GM21423 (cell line): ENCODE measurements at regions not wholly inside any gene's neighbourhood (a gene's known extent, or its start where the extent isn't known, plus 50 kb on each side); places are given as distances from the start of the nearest gene placed in this dataset.

Source experiments
- ATAC-seq: cut with Tn5 transposase; IDR thresholded peaks from one replicate; pipeline ENCODE4 v1.9.1; 2021; ENCODE audit warnings: mild to moderate bottlenecking, moderate library complexity; ENCODE audit not compliant: unreplicated experiment

GRCh38 chr12:91818227-91819131, 327.2 kb downstream of the BTG1 start:
- ATAC-seq, result no peak

DNA sequence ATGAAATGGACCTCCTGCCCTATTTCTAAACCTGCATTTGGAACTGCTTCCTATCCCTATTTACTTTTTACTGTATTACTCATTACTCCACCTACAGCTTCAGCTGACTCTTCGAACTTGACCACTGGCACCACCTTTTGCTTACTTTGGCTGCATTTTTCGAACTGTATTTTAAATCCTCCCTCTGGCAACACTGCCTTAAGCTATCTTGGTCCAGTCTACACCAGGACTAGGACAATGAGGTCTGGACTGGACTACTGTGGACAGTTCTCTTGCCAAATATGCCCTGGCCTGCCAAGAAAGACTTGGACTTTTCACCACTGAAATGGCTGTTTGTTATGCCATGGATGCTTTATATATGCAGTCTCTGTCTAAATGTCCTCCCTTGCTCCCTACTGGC, 328.1 kb downstream of the BTG1 start:
- no peak for ATAC-seq

GRCh38 chr12:91813701-91814100, 331.9 kb downstream of the BTG1 start:
- ATAC-seq, result no peak

- peak; percentile 79 for ATAC-seq
Observed at GRCh38 chr12:91811481-91812287, 334.0 kb downstream of the BTG1 start.

DNA sequence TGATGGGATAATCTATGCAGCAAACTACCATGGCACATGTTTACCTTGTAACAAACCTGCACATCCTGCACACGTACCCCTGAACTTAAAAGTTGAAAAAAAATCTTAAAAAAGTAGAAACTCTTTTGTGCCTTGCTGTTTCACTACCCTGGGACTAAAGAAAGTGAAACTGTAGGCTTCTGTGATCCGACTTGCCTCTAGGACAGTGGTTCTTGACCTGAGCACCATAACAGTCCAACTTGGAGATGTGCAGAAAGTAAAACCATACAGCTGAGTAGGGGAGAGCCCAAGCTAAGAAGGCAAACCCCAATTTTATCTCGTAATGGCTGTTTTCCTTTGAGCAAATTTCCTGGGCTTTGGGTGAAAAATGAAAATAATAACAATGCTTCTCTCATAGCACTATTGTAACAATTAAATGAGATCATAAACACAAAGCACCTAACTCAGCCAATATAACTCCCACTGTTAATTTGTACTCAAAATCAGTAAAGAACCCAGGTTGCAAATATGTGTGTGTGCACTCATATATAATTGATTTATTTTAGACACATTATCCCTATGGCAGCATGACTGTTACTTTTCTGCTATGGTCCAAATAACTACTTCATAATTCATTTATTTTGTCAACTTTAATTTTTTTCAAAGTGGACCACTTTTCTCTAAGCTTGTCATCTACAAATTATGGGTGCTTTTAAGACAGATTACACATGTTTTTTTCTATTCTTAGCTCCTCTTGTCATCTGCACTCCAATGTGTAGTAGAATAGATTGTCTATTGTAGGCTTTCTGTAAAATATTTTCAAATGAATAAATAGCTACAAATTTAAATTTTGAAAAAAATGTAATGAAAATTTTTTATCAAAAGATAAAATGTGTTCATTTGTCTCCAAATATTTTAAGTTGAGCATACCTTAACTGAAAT, 334.9 kb downstream of the BTG1 start:
- ATAC-seq, result no peak

DNA sequence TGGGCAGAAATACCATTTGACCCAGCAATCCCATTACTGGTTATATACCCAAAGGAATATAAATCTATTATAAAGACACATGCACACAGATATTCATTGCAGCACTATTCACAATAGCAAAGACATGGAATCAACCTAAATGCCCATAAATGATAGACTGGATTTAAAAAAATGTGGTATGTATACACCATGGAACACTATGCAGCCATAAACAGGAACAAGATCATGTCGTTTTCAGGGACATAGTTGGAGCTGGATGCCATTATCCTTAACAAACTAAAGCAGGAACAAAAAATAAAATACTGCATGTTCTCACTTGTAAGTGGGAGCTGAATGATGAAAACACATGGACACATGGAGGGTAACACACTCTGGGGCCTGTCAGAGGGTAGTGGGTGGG, 335.6 kb downstream of the BTG1 start:
- ATAC-seq, result no peak

DNA sequence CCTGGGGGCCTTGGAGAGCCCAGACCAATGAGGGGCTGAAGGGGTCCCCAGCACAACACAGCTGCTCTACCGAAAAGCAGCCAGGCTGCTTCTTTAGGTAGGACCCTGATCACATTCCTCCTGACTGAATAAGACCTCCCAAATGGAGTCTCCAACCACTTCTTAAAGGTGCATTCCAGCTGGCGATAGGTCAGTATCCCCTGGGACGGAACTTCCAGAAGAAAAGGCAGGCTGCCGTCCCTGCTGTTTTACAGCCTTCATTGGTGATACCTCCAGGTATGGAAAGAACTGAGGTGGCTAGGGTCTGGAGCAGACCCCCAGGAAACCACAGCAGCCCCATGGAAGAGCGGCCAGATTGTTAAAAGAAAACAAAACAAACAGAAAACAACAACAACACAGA, 340.6 kb downstream of the BTG1 start:
- ATAC-seq, result no peak

DNA sequence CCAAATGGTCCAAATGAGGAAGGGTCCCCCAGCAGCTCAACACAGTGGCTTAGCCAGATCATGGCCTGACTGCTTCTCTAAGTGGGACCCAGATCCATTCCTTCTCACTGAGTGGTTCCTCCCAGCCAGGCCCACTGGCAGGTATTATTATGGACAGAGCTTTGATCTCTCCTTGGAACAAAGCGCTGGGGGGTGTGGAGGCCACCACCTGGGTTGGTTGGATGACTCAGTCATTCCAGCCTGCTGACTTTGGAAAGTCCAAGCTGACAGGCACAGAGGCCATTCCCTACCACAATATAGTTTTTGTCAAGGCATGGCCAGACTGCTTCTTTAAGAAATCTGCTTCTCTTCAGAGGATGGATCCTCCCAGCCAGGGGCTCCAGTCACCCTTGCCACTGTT, 341.1 kb downstream of the BTG1 start:
- ATAC-seq, result no peak

DNA sequence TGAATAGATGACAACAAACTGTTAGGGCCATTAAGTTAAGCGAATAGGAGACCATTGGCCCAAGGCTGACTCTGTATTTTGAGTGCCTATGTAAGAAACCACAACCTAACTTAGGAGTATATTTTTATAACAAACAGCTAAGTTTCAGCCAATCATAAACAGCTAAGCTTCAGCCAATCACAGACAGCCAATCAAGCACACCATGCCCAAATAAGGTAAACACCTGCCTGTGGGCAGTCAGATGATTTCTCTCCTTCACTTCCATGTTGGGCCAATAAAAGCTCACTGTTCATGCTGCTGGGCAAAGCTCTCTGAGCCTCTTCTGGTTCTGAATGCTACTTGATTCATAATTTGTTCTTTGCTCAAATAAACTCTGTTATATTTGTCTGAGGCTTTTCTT, 344.6 kb downstream of the BTG1 start:
- ATAC-seq, result no peak

DNA sequence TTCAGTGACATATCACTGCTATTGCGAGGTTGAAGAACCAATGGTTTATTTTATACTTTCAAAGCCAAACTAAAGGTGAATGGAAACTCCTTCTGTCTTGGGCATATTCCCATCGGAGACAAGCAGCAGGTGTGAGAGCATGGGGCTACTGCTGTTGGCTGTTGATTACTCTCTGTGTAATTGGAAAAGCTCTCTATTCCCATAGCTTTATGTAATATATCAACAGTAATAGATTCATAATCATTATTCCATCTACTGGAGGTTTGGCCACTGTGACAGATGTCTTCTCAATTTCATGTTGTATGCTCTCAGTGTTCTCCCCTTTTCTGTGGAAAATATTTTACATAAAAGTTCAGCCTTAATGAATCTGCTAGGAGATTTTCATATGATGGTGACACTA, 352.0 kb downstream of the BTG1 start:
- no peak for ATAC-seq

DNA sequence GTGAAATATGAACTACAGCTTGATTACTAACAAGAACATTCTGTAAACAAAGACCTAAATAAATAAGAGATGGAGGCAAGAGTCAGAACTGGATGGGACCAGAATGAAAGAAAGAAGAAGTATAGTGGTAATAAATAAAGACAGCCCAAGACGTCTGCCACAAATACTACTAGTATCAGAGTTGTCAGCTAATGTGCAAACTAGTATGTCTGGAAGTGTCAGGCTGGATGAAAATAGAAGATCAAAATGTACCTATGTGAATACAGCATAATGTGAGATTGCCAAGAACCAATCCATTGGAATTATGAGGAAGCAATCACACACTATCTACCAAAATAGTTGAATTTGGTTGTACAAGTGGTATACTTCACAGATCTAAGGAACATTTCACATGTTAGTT, 353.0 kb downstream of the BTG1 start:
- no peak for ATAC-seq

DNA sequence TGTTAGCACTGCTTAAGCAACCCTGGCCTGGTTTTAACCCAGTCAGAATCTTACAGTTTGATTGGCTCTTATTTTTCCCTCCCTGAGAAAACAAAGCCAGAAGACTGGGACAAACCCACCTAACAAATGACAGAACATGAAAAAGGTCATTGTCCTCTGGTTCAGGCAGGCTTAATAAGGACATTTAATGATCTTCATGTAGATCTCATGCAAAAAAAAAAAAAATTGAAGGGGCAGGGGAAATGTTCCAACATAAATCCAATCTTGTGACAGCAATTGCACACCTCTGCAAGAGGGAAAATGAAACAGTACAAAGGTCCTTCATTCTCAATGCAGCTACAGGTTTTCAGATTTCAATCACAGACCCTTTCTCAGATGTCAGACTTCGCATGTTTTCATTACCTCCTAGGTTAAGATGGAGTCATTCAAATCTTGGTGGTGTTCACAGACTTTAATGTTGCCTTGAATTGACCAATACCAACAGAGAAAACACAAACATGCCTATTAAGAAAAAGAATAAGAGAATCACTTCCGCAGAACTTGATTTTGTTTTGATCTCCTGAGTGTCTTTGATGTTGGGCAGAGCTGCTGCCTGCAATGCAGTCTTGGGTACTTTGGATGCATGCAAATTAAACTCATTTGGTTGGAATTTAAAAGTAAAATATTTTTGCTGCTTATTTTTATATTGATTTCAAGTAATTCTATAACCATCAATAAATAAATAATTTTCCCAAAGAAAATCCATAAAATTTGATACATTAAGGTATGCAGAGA, 359.0 kb downstream of the BTG1 start:
- no peak for ATAC-seq

DNA sequence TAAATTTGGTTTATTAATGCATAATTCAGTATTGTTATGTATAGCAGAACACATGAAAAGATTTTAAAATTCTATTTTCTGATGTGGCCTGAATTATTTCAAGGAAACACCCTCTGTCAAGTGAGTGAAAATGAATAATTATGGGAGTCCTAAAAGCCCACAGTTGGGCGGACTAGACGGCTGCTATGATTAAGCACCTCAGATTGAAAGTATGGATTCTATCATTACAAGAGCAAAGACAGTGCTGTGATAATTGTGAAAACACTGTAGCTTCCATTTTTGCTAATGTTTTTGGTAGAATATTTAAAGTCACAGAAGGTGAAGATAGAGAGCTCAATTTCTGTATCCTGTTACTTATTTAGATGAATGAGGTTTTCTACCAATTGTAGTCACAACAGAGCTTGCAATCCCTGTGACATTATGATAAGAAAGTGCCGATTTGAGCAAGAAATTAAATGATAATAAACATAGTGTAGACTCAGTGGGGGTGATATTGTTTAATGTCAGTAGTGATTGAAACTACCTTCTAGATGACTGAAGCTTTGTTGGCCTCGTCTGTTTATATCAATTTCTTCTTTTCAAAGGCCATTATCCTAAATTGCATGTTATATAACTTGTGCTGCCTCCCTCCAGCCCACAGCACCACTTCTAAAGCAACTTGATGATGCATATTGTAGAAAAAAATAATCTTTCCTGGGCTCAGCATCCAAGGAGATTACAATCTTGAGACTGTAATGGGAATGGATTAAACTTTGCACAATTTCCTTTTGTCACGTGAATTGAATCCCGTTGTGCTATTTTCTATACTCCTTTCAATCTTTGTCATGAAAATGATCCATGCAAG, 359.8 kb downstream of the BTG1 start:
- no peak for ATAC-seq

DNA sequence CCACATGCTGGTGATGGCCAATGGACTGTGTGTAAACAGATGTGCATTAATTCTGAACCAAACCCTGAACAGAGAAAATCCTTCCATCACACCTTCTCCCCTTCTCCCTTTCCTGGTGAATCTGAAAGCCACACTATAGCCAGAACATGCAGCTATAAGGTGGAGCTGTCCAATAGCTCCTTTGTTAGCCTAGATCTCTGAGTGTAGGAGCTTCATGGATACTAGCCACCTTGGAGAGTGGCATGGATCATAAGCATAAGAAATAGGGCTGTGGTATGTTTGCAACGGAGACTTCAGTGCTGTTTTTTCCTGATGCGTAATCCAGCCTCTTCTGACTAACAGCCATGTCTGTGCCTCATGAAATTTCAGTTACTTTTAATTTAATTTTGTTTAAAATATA, 364.5 kb downstream of the BTG1 start:
- no peak for ATAC-seq

- ATAC-seq, result peak; percentile 97
Observed at GRCh38 chr12:91778938-91779400, 366.7 kb downstream of the BTG1 start.

GRCh38 chr12:91778091-91778832, 367.4 kb downstream of the BTG1 start:
- ATAC-seq, result peak; percentile 53

DNA sequence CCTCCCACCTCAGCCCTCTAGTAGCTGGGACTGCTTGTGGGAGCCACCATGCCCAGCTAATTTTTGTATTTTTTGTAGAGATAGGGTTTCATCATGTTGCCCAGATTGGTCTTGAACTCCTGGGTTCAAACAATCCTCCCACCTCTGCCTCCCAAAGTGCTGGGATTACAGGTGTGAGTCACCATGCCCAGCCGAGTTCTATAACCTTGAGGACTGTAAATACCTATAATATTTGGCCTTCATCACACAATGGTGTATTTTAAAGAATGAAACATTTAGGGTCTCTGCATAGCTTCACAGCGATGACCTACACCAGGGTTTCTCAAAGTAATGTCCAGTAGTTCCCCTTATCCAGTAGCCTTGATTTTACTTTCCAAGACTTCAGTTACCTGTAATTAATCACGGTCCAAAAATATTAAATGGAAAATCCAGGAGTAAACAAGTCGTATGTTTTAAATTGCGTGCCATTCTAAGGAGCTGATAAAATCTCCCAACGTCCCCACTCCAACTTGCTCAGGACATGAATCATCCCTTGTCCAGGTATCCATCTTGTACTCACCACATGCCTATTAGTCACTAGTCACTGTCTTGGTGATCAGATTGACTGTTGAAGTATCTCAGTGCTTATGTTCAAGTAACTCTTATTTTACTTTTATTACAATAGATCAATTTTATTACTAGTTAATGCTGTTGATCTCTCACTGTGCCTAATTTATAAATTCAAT, 368.2 kb downstream of the BTG1 start:
- no peak for ATAC-seq

DNA sequence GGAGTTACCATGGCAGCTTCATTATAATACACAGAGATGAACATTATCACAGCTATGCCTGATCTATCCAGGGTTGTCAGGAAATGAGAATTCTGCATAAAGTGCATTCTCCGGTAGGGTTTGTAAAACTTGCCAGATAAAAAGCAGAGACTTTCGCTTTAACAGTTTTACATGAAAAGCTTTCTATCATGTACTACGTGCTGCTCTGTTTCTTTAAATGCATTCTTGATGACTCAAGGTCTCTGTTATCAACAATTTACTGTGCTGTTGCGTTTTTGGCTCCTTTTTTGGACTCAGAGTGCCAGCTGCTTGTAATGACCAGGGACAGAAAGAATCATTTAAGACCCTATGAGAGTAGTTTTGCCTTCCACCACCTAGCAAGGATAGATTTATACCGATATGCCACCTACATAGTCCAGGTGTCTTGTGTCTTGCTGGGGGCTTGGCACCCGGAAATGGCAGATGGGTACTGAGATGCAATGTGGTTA, 371.2 kb downstream of the BTG1 start:
- no peak for ATAC-seq
